Suprapubic skin (tissue), 3 donors: ENCODE measurements at regions not wholly inside any gene's neighbourhood (a gene's known extent, or its start where the extent isn't known, plus 50 kb on each side); places are given as distances from the start of the nearest gene placed in this dataset.

Experiments
- CTCF ChIP-seq, 2 donors: fragments of 200-600 bp in 1 of 2; fragments of 450-650 bp in 1 of 2; sonication (generic) in 1 of 2; IDR thresholded peaks; one replicate each; pipeline ENCODE4 v1.5.1; 2016 to 2019; ENCODE audit warnings: antibody characterized with exemption in 2 of 2, mild to moderate bottlenecking in 1 of 2, moderate library complexity in 1 of 2
- EP300 ChIP-seq: sonication (generic); formaldehyde crosslinking; IDR thresholded peaks from one replicate; pipeline ENCODE4 v1.6.1; 2017; ENCODE audit warnings: antibody characterized with exemption
- POLR2A ChIP-seq, 2 donors: fragments of 450-650 bp; IDR thresholded peaks; one replicate each; pipeline ENCODE4 v1.6.1; 2017; ENCODE audit warnings: antibody characterized with exemption in 2 of 2, mild to moderate bottlenecking in 2 of 2, moderate library complexity in 2 of 2

GRCh38 chr1:104801344-104801743, 1051.6 kb downstream of the AMY1C start:
- TF ChIP-seq CTCF (IDR thresholded peaks at IDR 0.05) (no peak), EP300 (no peak), POLR2A (IDR thresholded peaks at IDR 0.05) (no peak)
